CD4-positive, alpha-beta T cell (primary cell): ENCODE measurements at regions not wholly inside any gene's neighbourhood (a gene's known extent, or its start where the extent isn't known, plus 50 kb on each side); places are given as distances from the start of the nearest gene placed in this dataset.

Experiments used
- ATAC-seq: fragments of 200-7000 bp; cut with Tn5 transposase; one replicate; pipeline ENCODE4 v1.10.0; 2022; ENCODE audit warnings: mild to moderate bottlenecking; ENCODE audit not compliant: poor library complexity
- CTCF ChIA-PET: fragments of 350-600 bp; sonication (Branson Sonifier 250); formaldehyde crosslinking; loops from one replicate; lab custom pipeline; 2021; ENCODE audit warnings: antibody characterized with exemption, inconsistent platforms; lab: Charles Lee
- POLR2A ChIA-PET: fragments of 350-600 bp; sonication (Branson Sonifier 250); formaldehyde crosslinking; loops from one replicate; lab custom pipeline; 2021; ENCODE audit warnings: antibody characterized with exemption, inconsistent platforms; lab: Charles Lee
- DNase-seq, 14 experiments: peaks; one replicate each; pipeline ENCODE4 v3.0.0-alpha.2; 2013 to 2020; ENCODE audit warnings: mixed read lengths in 2 of 14
- H3K27ac ChIP-seq, 2 donors: one replicate each; pipeline versions ENCODE4 v1.5.1 to v1.7.0; 2013; ENCODE audit warnings: low read length in 2 of 2, low read depth in 1 of 2, mild to moderate bottlenecking in 1 of 2
- H3K27me3 ChIP-seq, 2 experiments: 1 replicate in 1 of 2; 2 replicates in 1 of 2; pipeline versions ENCODE4 v1.6.1 to v1.7.0; 2013; ENCODE audit warnings: low read length in 2 of 2, control low read depth in 1 of 2, mild to moderate bottlenecking in 1 of 2, moderate library complexity in 1 of 2; ENCODE audit not compliant: insufficient read depth in 2 of 2, control insufficient read depth in 1 of 2
- H3K36me3 ChIP-seq: one replicate; pipeline ENCODE4 v1.6.1; 2013; ENCODE audit warnings: low read length, control low read depth; ENCODE audit not compliant: insufficient read depth
- H3K4me1 ChIP-seq: one replicate; pipeline ENCODE4 v1.6.1; 2013; ENCODE audit warnings: low read length, control low read depth; ENCODE audit not compliant: insufficient read depth
- H3K4me3 ChIP-seq: one replicate; pipeline ENCODE4 v1.5.1; 2013; ENCODE audit warnings: mild to moderate bottlenecking, low read length, moderate library complexity
- H3K9me3 ChIP-seq, 2 experiments: 1 replicate in 1 of 2; 2 replicates in 1 of 2; pipeline versions ENCODE4 v1.6.1 to v1.7.0; 2013; ENCODE audit warnings: low read length in 2 of 2, mild to moderate bottlenecking in 2 of 2, control low read depth in 1 of 2, moderate library complexity in 1 of 2; ENCODE audit not compliant: control insufficient read depth in 1 of 2, insufficient read depth in 1 of 2
- H3K27ac Mint-ChIP-seq: one replicate; pipeline ENCODE4 v1.8.0; 2020; ENCODE audit warnings: mixed read lengths
- H3K27me3 Mint-ChIP-seq: one replicate; pipeline ENCODE4 v1.8.0; 2021; ENCODE audit warnings: mixed read lengths
- H3K36me3 Mint-ChIP-seq: one replicate; pipeline ENCODE4 v1.8.0; 2021; ENCODE audit warnings: low read depth, mixed read lengths
- H3K4me1 Mint-ChIP-seq: one replicate; pipeline ENCODE4 v1.8.0; 2021; ENCODE audit warnings: low read depth, mixed read lengths
- H3K4me3 Mint-ChIP-seq: one replicate; pipeline ENCODE4 v1.8.0; 2020; ENCODE audit warnings: mild to moderate bottlenecking, mixed read lengths
- H3K9me3 Mint-ChIP-seq: one replicate; pipeline ENCODE4 v1.8.0; 2020; ENCODE audit warnings: mixed read lengths
- CTCF ChIP-seq: fragments of 200-600 bp; IDR thresholded peaks from one replicate; pipeline ENCODE4 v1.8.0; 2022; ENCODE audit warnings: antibody characterized with exemption, mild to moderate bottlenecking
- intact Hi-C, 2 experiments: fragments of 100-400 bp; cut with DNase I in 1 of 2; cut with micrococcal nuclease in 1 of 2; formaldehyde crosslinking; loops; one replicate each; pipeline versions ENCODE4 v1.15.1 to v1.9.0; 2023 to 2025; cut with DNase I, micrococcal nuclease

DNA sequence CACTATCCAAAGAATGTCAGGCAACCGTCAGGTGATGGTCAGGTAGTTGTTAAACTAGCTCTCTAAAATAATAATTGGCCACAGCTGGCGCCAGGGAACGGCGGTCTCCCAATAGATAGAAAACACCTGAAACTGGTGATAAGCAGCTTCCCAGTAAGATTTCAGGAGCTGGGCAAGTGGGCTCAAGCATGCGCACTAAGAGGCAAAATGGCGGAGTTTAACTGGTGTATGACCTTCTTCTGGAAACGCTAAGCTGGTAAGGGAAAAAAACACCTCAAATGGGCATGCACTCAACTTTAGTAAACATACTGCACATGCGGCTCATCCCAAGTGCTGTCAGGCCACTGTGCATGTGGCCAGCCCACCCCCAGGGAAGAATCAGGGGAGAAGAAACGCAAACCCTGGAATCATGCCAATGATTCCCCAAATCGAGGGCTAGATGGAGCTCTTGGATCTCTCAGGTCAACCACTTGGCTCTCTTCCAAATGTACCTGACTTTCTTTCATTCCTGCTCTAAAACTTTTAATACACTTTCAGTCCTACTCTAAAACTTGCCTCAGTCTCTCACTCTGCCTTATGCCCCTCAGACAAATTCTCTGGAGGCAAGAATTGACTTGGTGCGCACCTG lies 195.0 kb downstream of the ZNF621 start:
- intact Hi-C loops = no loop called here
- no peak for TF ChIP-seq CTCF
- Mint-ChIP-seq H3K9me3 (no peaks in the 10 kb centered on the region), H3K27ac (no peak overlapping the region), H3K4me1 (no peaks in the 10 kb centered on the region), H3K27me3 (peaks cover 8% of the 10 kb centered on the region), H3K4me3 (no peak overlapping the region), H3K36me3 (no peaks in the 10 kb centered on the region)
- no peaks in the 10 kb centered on the region for H3K4me1 ChIP-seq
- H3K9me3 ChIP-seq = no peaks in the 10 kb centered on the region
- ChIA-PET CTCF (no interaction called here), POLR2A (no interaction called here)
- H3K27ac ChIP-seq = no peak overlapping the region
- DNase-seq (no peak), ATAC-seq (no peak)
- H3K36me3 ChIP-seq = no peaks in the 10 kb centered on the region
- H3K4me3 ChIP-seq = no peak overlapping the region
- no peaks in the 10 kb centered on the region for H3K27me3 ChIP-seq

DNA sequence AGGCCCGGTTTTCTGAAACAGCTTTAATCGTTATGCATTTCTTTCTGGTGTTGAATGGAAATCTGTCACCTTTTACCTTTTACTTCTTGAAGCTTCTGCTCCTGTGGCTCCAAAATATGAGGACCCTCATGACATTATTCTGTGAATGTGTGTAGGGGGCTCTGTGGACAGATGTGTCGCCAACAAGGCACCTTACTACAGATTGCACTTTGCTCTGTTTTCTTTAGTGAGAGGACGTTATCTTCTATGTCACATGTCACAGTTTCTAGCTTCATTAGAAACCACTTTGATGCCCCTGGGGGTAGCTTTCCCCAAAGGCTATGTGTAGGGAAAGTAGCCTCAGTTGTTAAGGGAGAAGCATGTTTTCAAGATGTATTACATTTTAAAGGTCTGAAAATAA lies 195.6 kb downstream of the ZNF621 start:
- ATAC-seq (no peak), DNase-seq (no peak)
- H3K36me3 Mint-ChIP-seq = no peaks in the 10 kb centered on the region
- POLR2A ChIA-PET = no interaction called here
- intact Hi-C loops = no loop called here
- no peaks in the 10 kb centered on the region for H3K9me3 ChIP-seq
- no peaks in the 10 kb centered on the region for H3K4me1 ChIP-seq
- H3K4me3 Mint-ChIP-seq = no peak overlapping the region
- H3K36me3 ChIP-seq = no peaks in the 10 kb centered on the region
- no peaks in the 10 kb centered on the region for H3K27me3 ChIP-seq
- no peak overlapping the region for H3K27ac ChIP-seq
- CTCF ChIA-PET = no interaction called here
- H3K9me3 Mint-ChIP-seq = no peaks in the 10 kb centered on the region
- peaks cover 3% of the 10 kb centered on the region for H3K27me3 Mint-ChIP-seq
- no peak overlapping the region for H3K4me3 ChIP-seq
- H3K27ac Mint-ChIP-seq = no peak overlapping the region
- no peaks in the 10 kb centered on the region for H3K4me1 Mint-ChIP-seq
- TF ChIP-seq CTCF = no peak

DNA sequence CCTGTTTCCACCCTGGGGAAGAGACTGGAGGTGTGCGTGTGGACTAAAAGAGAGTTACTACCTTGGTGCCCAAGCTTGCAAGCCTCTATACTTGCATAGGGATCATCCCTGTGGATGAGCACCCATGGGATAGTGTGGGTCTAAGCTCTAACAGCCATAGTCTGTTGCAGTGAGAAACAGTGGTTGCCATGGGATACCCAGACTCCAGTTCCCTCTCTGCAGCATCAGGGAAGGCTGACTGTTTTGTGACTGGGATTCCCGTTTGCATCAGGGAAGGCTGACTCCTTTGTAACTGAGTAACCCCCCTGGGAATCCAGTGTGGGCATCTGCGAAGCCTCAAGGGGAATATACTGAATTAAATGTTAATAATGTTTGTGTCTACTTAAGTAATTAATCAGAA lies 196.1 kb downstream of the ZNF621 start:
- Histone ChIP-seq H3K4me1 (no peaks in the 10 kb centered on the region), H3K9me3 (no peaks in the 10 kb centered on the region), H3K4me3 (no peak overlapping the region), H3K27ac (no peak overlapping the region), H3K36me3 (no peaks in the 10 kb centered on the region), H3K27me3 (no peaks in the 10 kb centered on the region)
- no peaks in the 10 kb centered on the region for H3K4me1 Mint-ChIP-seq
- TF ChIP-seq CTCF = no peak
- ATAC-seq (no peak), DNase-seq (no peak)
- ChIA-PET CTCF (no interaction called here), POLR2A (no interaction called here)
- H3K27me3 Mint-ChIP-seq = no peaks in the 10 kb centered on the region
- H3K36me3 Mint-ChIP-seq = no peaks in the 10 kb centered on the region
- intact Hi-C loops = no loop called here
- H3K4me3 Mint-ChIP-seq = no peak overlapping the region
- no peaks in the 10 kb centered on the region for H3K9me3 Mint-ChIP-seq
- no peak overlapping the region for H3K27ac Mint-ChIP-seq
